K562 (cell line): ENCODE measurements at regions not wholly inside any gene's neighbourhood (a gene's known extent, or its start where the extent isn't known, plus 50 kb on each side); places are given as distances from the start of the nearest gene placed in this dataset.

Experiments
- ATAC-seq: fragments of 200-7000 bp; cut with Tn5 transposase; 3 replicates; pipeline ENCODE4 v1.9.1; 2020; ENCODE audit warnings: moderate library complexity
- BruUV-seq: library from RNA; stranded (reverse); fragments of 400-500 nt; replicated peaks from 2 replicates; lab custom pipeline; 2021; lab: Mats Ljungman, UMichigan
- CTCF ChIA-PET: fragments of 300-600 bp; formaldehyde crosslinking; extraction: SDS; loops from one replicate; lab custom pipeline; 2021; ENCODE audit warnings: low intra/inter-chr PET ratio; lab: Yijun Ruan, JAX
- POLR2A ChIA-PET: fragments of 300-600, 350-650 bp; sonication (Branson Sonifier 250); formaldehyde crosslinking; extraction: SDS; loops from one replicate; lab custom pipeline; 2021; ENCODE audit warnings: antibody characterized with exemption, inconsistent platforms; lab: Yijun Ruan, JAX
- DNase-seq, 4 experiments: peaks; one replicate each; pipeline versions ENCODE4 v3.0.0 to v3.0.0-alpha.2; 2011 to 2018; ENCODE audit warnings: low spot score in 3 of 4, mixed read lengths in 3 of 4; ENCODE audit errors: extremely low read depth in 1 of 4
- FAIRE-seq: peaks from 2 replicates; lab custom pipeline; 2011; peaks lifted over from hg19 to GRCh38; lab: Jason Lieb, UNC
- H2AFZ ChIP-seq: 2 replicates; pipeline ENCODE4 v1.6.0; 2011; ENCODE audit warnings: low read depth, low read length, control low read depth, inconsistent platforms
- H3K27ac ChIP-seq: fragments of 200-600 bp; 3 replicates; pipeline ENCODE4 v1.8.0; 2011; ENCODE audit warnings: low read depth, mild to moderate bottlenecking, control low read depth, inconsistent platforms, low read length, moderate library complexity, mixed read lengths; ENCODE audit errors: extremely low read depth
- H3K27me3 ChIP-seq, 2 experiments: fragments of 300-600 bp in 1 of 2; 2 replicates in 1 of 2; 3 replicates in 1 of 2; pipeline versions ENCODE4 v1.6.0 to v1.8.0; 2011; ENCODE audit warnings: inconsistent platforms in 2 of 2, low read length in 2 of 2, mild to moderate bottlenecking in 1 of 2, mixed read lengths in 1 of 2, moderate library complexity in 1 of 2; ENCODE audit not compliant: control insufficient read depth in 2 of 2, insufficient read depth in 2 of 2
- H3K36me3 ChIP-seq: fragments of 300-600 bp; 3 replicates; pipeline ENCODE4 v1.8.0; 2011; ENCODE audit warnings: mild to moderate bottlenecking, low read length, inconsistent platforms; ENCODE audit not compliant: control insufficient read depth, insufficient read depth
- H3K4me1 ChIP-seq, 2 experiments: fragments of 200-600 bp in 1 of 2; replicated peaks in 1 of 2; 2 replicates in 1 of 2; 3 replicates in 1 of 2; pipeline versions ENCODE4 v1.5.1 to v1.8.0; 2011; ENCODE audit warnings: inconsistent platforms in 2 of 2, low read length in 2 of 2, mild to moderate bottlenecking in 1 of 2, mixed read lengths in 1 of 2, moderate library complexity in 1 of 2; ENCODE audit not compliant: control insufficient read depth in 2 of 2, insufficient read depth in 2 of 2
- H3K4me2 ChIP-seq: 2 replicates; pipeline ENCODE4 v1.6.1; 2011; ENCODE audit warnings: low read length, control low read depth, inconsistent platforms, mixed read lengths; ENCODE audit not compliant: insufficient read depth
- H3K4me3 ChIP-seq: fragments of 200-600 bp; sonication (generic), shearing (Covaris generic); 2 replicates; pipeline ENCODE4 v1.5.1; 2016; ENCODE audit warnings: control low read depth, inconsistent platforms
- H3K79me2 ChIP-seq: fragments of 200-600 bp; 3 replicates; pipeline ENCODE4 v1.8.0; 2011; ENCODE audit warnings: low read length, inconsistent platforms; ENCODE audit not compliant: control insufficient read depth, insufficient read depth
- H3K9ac ChIP-seq, 2 experiments: 2 replicates each; pipeline versions ENCODE4 v1.6.0 to v1.6.1; 2011; ENCODE audit warnings: low read depth in 2 of 2, low read length in 2 of 2, control low read depth in 1 of 2, inconsistent platforms in 1 of 2, mild to moderate bottlenecking in 1 of 2, mixed read lengths in 1 of 2; ENCODE audit not compliant: insufficient read depth in 1 of 2
- H3K9me1 ChIP-seq: one replicate; pipeline ENCODE4 v1.6.0; 2011; ENCODE audit warnings: inconsistent platforms, mild to moderate bottlenecking, low read length, moderate library complexity; ENCODE audit not compliant: control insufficient read depth, insufficient read depth
- H3K9me3 ChIP-seq: replicated peaks from 2 replicates; pipeline ENCODE4 v1.5.1; 2011; ENCODE audit warnings: low read depth, low read length, inconsistent platforms; ENCODE audit not compliant: control insufficient read depth, insufficient read depth
- H4K20me1 ChIP-seq: replicated peaks from 2 replicates; pipeline ENCODE4 v1.6.1; 2011; ENCODE audit warnings: low read length, inconsistent platforms, mixed read lengths; ENCODE audit not compliant: control insufficient read depth, insufficient read depth
- CCAR2 ChIP-seq: fragments of 200-400 bp; formaldehyde crosslinking; IDR thresholded peaks from 2 replicates; pipeline ENCODE4 v1.6.1; 2017; ENCODE audit warnings: mild to moderate bottlenecking, low read depth, low read length
- FOXA1 ChIP-seq: fragments of 450-650 bp; IDR thresholded peaks from 2 replicates; pipeline ENCODE4 v1.6.1; 2016; ENCODE audit warnings: mild to moderate bottlenecking, borderline replicate concordance
- FOXK2 ChIP-seq, 2 experiments: fragments of 450-650 bp; IDR thresholded peaks in 1 of 2; conservative IDR thresholded peaks in 1 of 2; 2 replicates each; pipeline ENCODE4 v1.6.1; 2016; ENCODE audit warnings: low read depth in 2 of 2, mild to moderate bottlenecking in 1 of 2
- HMBOX1 ChIP-seq: sonication (generic); IDR thresholded peaks from 2 replicates; pipeline ENCODE4 v1.6.1; 2016
- KLF16 ChIP-seq: IDR thresholded peaks from 2 replicates; pipeline ENCODE4 v1.6.1; 2016; ENCODE audit warnings: antibody characterized with exemption
- MTA2 ChIP-seq: fragments of 450-650 bp; IDR thresholded peaks from 2 replicates; pipeline ENCODE4 v1.6.1; 2016; ENCODE audit warnings: low read depth
- NFIC ChIP-seq: fragments of 450-650 bp; IDR thresholded peaks from 2 replicates; pipeline ENCODE4 v1.6.1; 2017; ENCODE audit warnings: mild to moderate bottlenecking, inconsistent platforms
- POLR2G ChIP-seq: fragments of 200-400 bp; formaldehyde crosslinking; IDR thresholded peaks from 2 replicates; pipeline ENCODE4 v1.6.1; 2017; ENCODE audit warnings: low read depth, mild to moderate bottlenecking, antibody characterized with exemption, low read length, moderate library complexity
- RHOXF2B ChIP-seq: fragments of 250-450 bp; sonication (Bioruptor Pico); conservative IDR thresholded peaks from 2 replicates; pipeline ENCODE4 v1.5.1; 2021
- SMC3 ChIP-seq: conservative IDR thresholded peaks from 2 replicates; pipeline ENCODE4 v1.6.1; 2011; ENCODE audit warnings: low read depth, low read length, improper control_type of control experiment; ENCODE audit not compliant: insufficient read depth
- STAT5A ChIP-seq: IDR thresholded peaks from 2 replicates; pipeline ENCODE4 v1.6.1; 2012; ENCODE audit warnings: low read length, inconsistent platforms, borderline replicate concordance
- TCF3 ChIP-seq: sonication (generic); formaldehyde crosslinking; IDR thresholded peaks from 2 replicates; pipeline ENCODE4 v1.4.0; 2020; ENCODE audit warnings: mild to moderate bottlenecking, missing genetic modification reagents
- TEAD4 ChIP-seq, 2 experiments: sonication (generic) in 1 of 2; formaldehyde crosslinking in 1 of 2; IDR thresholded peaks; 2 replicates each; pipeline versions ENCODE4 v1.6.1 to v1.8.0; 2012 to 2022; ENCODE audit warnings: borderline replicate concordance in 1 of 2, inconsistent platforms in 1 of 2, low read length in 1 of 2, mild to moderate bottlenecking in 1 of 2, missing genetic modification reagents in 1 of 2
- ZMIZ1 ChIP-seq, 2 experiments: fragments of 150-350 bp in 1 of 2; IDR thresholded peaks; 2 replicates each; pipeline ENCODE4 v1.6.1; 2012 to 2016; ENCODE audit warnings: low read depth in 2 of 2, low read length in 2 of 2, mild to moderate bottlenecking in 1 of 2, moderate library complexity in 1 of 2
- ZNF239 ChIP-seq: fragments of 250-450 bp; sonication (Bioruptor Pico); IDR thresholded peaks from 2 replicates; pipeline ENCODE4 v1.4.0; 2020; ENCODE audit warnings: mild to moderate bottlenecking
- WGBS: fragments of 100-300 bp; shearing (Covaris generic); methylation state at CpG from one replicate; pipeline ENCODE4 v1.1.6; 2016; ENCODE audit warnings: low coverage, mixed read lengths; ENCODE audit not compliant: insufficient coverage; ENCODE audit errors: missing lambda C conversion rate; 5-methylcytosine and 5-hydroxymethylcytosine counted together
- in situ Hi-C: fragments of 300-500 bp; cut with MboI; formaldehyde crosslinking; loops from 4 replicates; pipeline ENCODE4 v1.15.0; 2018; ENCODE audit warnings: inconsistent platforms, mixed read lengths
- intact Hi-C: fragments of 100-400 bp; cut with micrococcal nuclease; formaldehyde crosslinking; loops from 2 replicates; pipeline ENCODE4 v1.14.2; 2022
- TF ChIP-seq, protein P1 (sequence below): fragments of 200-800 bp; sonication (Bioruptor generic); IDR thresholded peaks from 2 replicates; pipeline ENCODE4 v1.6.1; 2017; ENCODE audit warnings: missing genetic modification characterization, missing compliant biosample characterization

DNA sequence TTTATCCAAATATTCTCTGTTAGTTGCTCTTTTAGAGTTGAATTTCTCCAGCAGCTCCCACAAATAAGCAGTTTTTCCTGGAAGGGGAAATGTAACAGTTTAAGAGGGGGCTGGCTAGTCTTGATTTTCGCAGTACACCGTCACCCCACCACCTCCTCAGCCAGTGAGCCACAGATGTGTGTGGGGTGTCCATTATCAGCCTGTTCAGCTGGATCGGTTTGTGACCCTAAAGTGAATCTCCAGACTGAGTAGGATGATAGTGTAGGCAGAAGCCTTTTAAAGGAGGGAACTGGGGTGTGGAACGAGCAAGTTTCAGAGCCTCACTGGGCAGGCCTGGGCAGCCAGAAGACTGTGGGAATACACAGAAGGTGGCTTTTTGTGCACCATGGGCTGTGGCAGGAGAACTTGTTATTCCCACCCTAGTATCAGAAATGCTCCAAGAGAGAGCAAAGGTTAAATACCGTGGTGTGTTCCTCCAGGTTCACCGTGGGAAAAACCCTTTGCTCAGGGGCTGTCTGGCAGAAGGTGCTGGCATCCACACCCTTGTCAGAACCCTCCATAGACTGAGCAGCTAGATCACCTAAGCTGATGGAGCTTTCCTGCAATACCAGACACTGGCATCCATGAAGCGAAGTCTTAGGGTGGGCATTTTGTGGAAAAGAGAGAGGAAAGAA lies 230.9 kb upstream of the MOCS1 start:
- Histone ChIP-seq H3K4me1 (peaks cover 0 to 13% of the 10 kb centered on the region in 2 experiments; a peak in 4 of 5 replicates), H3K9ac (peak overlapping the region in 1 of 2 experiments; percentile 33; a peak in 1 of 4 replicates), H3K4me3 (peak overlapping the region; percentile 39), H4K20me1 (no peaks in the 10 kb centered on the region), H3K79me2 (no peaks in the 10 kb centered on the region), H3K9me3 (no peaks in the 10 kb centered on the region), H3K36me3 (no peaks in the 10 kb centered on the region), H3K4me2 (peak overlapping the region; percentile 85), H3K9me1 (no peaks in the 10 kb centered on the region), H3K27ac (peak overlapping the region; percentile 58; the same call in 2 of the 3 replicates), H3K27me3 (no peaks in the 10 kb centered on the region), H2AFZ (peak overlapping the region; percentile 91)
- FAIRE-seq (peak; percentile 73), ATAC-seq (peak; percentile 34), DNase-seq (peak; percentile 20 to 67 (median 33))
- intact Hi-C loops (loop anchor here (10.0 kb wide), 1 partner anchor 170 kb away; no protein-coding TSS in a partner anchor), in situ Hi-C loops (no loop called here)
- 4% methylated on average over 7 of the region's 7 CpGs for WGBS
- POLR2A ChIA-PET = no interaction called here
- BruUV-seq = no TSS peak
- CTCF ChIA-PET = no interaction called here
- TF ChIP-seq FOXK2 (conservative IDR thresholded peaks at IDR 0.05 in 1 of 2, IDR thresholded peaks at IDR 0.05 in 1 of 2; ENCODE audit: low read depth in 2 of 2) = no peak
- TF ChIP-seq CCAR2 = no peak
- TF ChIP-seq TEAD4 (IDR thresholded peaks at IDR 0.05; ENCODE audit: low read length) = peak; percentile 64
- TF ChIP-seq TEAD4 (CRISPR knock-in tag; IDR thresholded peaks at IDR 0.05; ENCODE audit: borderline replicate concordance) = no peak
- TF ChIP-seq STAT5A = 0 out of 2 replicates have a peak, but pooled peaks have one; percentile 33
- TF ChIP-seq MTA2 = 0 out of 2 replicates have a peak, but pooled peaks have one; percentile 9
- peak; percentile 36; the same call in 1 of the 2 replicates for TF ChIP-seq NFIC
- TF ChIP-seq HMBOX1 = peak; percentile 11; the same call in 1 of the 2 replicates
- no peak for TF ChIP-seq FOXA1
- peak; percentile 86 for TF ChIP-seq TCF3 (CRISPR knock-in tag)
- peak; percentile 27; the same call in 1 of the 2 replicates for TF ChIP-seq KLF16
- no peak for TF ChIP-seq ZNF239 (CRISPR knock-in tag)
- TF ChIP-seq SMC3 = no peak
- TF ChIP-seq RHOXF2B = no peak
- TF ChIP-seq ZMIZ1 (IDR thresholded peaks at IDR 0.05; ENCODE audit: low read depth in 2 of 2, low read length in 2 of 2) = 0 out of 4 replicates have a peak, but pooled peaks of 1 of the 2 experiments have one; percentile 9
- TF ChIP-seq, protein P1, sequence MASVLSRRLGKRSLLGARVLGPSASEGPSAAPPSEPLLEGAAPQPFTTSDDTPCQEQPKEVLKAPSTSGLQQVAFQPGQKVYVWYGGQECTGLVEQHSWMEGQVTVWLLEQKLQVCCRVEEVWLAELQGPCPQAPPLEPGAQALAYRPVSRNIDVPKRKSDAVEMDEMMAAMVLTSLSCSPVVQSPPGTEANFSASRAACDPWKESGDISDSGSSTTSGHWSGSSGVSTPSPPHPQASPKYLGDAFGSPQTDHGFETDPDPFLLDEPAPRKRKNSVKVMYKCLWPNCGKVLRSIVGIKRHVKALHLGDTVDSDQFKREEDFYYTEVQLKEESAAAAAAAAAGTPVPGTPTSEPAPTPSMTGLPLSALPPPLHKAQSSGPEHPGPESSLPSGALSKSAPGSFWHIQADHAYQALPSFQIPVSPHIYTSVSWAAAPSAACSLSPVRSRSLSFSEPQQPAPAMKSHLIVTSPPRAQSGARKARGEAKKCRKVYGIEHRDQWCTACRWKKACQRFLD (CRISPR knock-in tag) = 0 out of 2 replicates have a peak, but pooled peaks have one; percentile 11
- TF ChIP-seq POLR2G = no peak
